Breast epithelium (tissue), 4 donors: ENCODE measurements at regions not wholly inside any gene's neighbourhood (a gene's known extent, or its start where the extent isn't known, plus 50 kb on each side); places are given as distances from the start of the nearest gene placed in this dataset.

Source experiments
- DNase-seq, 2 donors: peaks; one replicate each; pipeline ENCODE4 v3.0.0-alpha.2; 2019; ENCODE audit warnings: low spot score in 2 of 2
- H3K27ac ChIP-seq, 2 donors: fragments of 200-600 bp; sonication (generic) in 1 of 2; one replicate each; pipeline ENCODE4 v1.5.1; 2016 to 2019; ENCODE audit warnings: mild to moderate bottlenecking in 1 of 2
- H3K27me3 ChIP-seq, 2 donors: fragments of 200-600 bp; sonication (generic) in 1 of 2; one replicate each; pipeline versions ENCODE4 v1.5.1 to v1.6.0; 2017 to 2019; ENCODE audit warnings: control low read depth in 1 of 2, mild to moderate bottlenecking in 1 of 2
- H3K36me3 ChIP-seq: fragments of 200-600 bp; one replicate; pipeline ENCODE4 v1.5.1; 2019
- H3K4me1 ChIP-seq, 2 donors: fragments of 200-600 bp; sonication (generic); one replicate each; pipeline ENCODE4 v1.5.1; 2016 to 2019; ENCODE audit warnings: control low read depth in 1 of 2
- H3K4me3 ChIP-seq, 3 donors: fragments of 200-600 bp; sonication (generic); 1 replicate in 2 of 3; 2 replicates in 1 of 3; pipeline ENCODE4 v1.5.1; 2016 to 2019; ENCODE audit warnings: mild to moderate bottlenecking in 3 of 3, moderate library complexity in 2 of 3
- H3K9me3 ChIP-seq, 2 donors: fragments of 200-600 bp; sonication (generic) in 1 of 2; one replicate each; pipeline ENCODE4 v1.5.1; 2016 to 2019; ENCODE audit warnings: control low read depth in 1 of 2
- CTCF ChIP-seq, 3 donors: fragments of 450-650 bp; IDR thresholded peaks; one replicate each; pipeline ENCODE4 v1.5.1; 2016 to 2017; ENCODE audit warnings: antibody characterized with exemption in 3 of 3, mild to moderate bottlenecking in 3 of 3, moderate library complexity in 3 of 3
- POLR2A ChIP-seq: fragments of 450-650 bp; IDR thresholded peaks from one replicate; pipeline ENCODE4 v1.6.1; 2016; ENCODE audit warnings: antibody characterized with exemption, mild to moderate bottlenecking, moderate library complexity
- POLR2AphosphoS5 ChIP-seq, 3 donors: sonication (generic); formaldehyde crosslinking; IDR thresholded peaks; one replicate each; pipeline ENCODE4 v1.6.1; 2017; ENCODE audit warnings: antibody characterized with exemption in 3 of 3
- intact Hi-C: fragments of 100-400 bp; cut with DNase I; formaldehyde crosslinking; loops from one replicate; pipeline ENCODE4 v1.15.1; 2023; ENCODE audit warnings: low total_unique reads

GRCh38 chr9:23586906-23587305, 239.1 kb downstream of the ELAVL2 start:
- H3K4me3 ChIP-seq, result no peak overlapping the region
- no peaks in the 10 kb centered on the region for H3K27me3 ChIP-seq
- TF ChIP-seq POLR2AphosphoS5 (IDR thresholded peaks at IDR 0.05) (no peak), CTCF (IDR thresholded peaks at IDR 0.05) (no peak), POLR2A (no peak)
- no peak for DNase-seq
- H3K9me3 ChIP-seq, result no peaks in the 10 kb centered on the region
- H3K27ac ChIP-seq, result no peak overlapping the region
- intact Hi-C loops, result no loop called here
- H3K36me3 ChIP-seq, result no peaks in the 10 kb centered on the region
- H3K4me1 ChIP-seq, result no peaks in the 10 kb centered on the region

- intact Hi-C loops, result no loop called here
- TF ChIP-seq CTCF (IDR thresholded peaks at IDR 0.05) (no peak), POLR2AphosphoS5 (IDR thresholded peaks at IDR 0.05) (no peak), POLR2A (no peak)
- Histone ChIP-seq H3K36me3 (no peaks in the 10 kb centered on the region), H3K4me1 (no peaks in the 10 kb centered on the region), H3K27me3 (no peaks in the 10 kb centered on the region), H3K27ac (peak overlapping the region in 1 of 2 donors; percentile 12), H3K4me3 (no peak overlapping the region), H3K9me3 (no peaks in the 10 kb centered on the region)
- DNase-seq, result peak; percentile 28 to 66
Measured at GRCh38 chr9:23587433-23587832, 238.6 kb downstream of the ELAVL2 start.

- Histone ChIP-seq H3K9me3 (no peaks in the 10 kb centered on the region), H3K27me3 (no peaks in the 10 kb centered on the region), H3K27ac (peak overlapping the region; percentile 12 to 32), H3K4me1 (no peaks in the 10 kb centered on the region), H3K36me3 (no peaks in the 10 kb centered on the region), H3K4me3 (no peak overlapping the region)
- intact Hi-C loops, result no loop called here
- TF ChIP-seq CTCF (IDR thresholded peaks at IDR 0.05) (no peak), POLR2A (no peak), POLR2AphosphoS5 (IDR thresholded peaks at IDR 0.05) (no peak)
- no peak for DNase-seq
Measured at GRCh38 chr9:23587903-23588302, 238.1 kb downstream of the ELAVL2 start.

GRCh38 chr9:23590276-23591000, 235.6 kb downstream of the ELAVL2 start:
- peak overlapping the region in 2 of 3 donors; percentile 36 to 47 for H3K4me3 ChIP-seq

More at GRCh38 chr9:23590276-23591000, 235.6 kb downstream of the ELAVL2 start:
- Histone ChIP-seq H3K36me3 (no peaks in the 10 kb centered on the region), H3K4me1 (no peaks in the 10 kb centered on the region), H3K27ac (no peak overlapping the region), H3K9me3 (no peaks in the 10 kb centered on the region), H3K27me3 (no peaks in the 10 kb centered on the region)
- TF ChIP-seq POLR2A (no peak), POLR2AphosphoS5 (IDR thresholded peaks at IDR 0.05) (no peak), CTCF (IDR thresholded peaks at IDR 0.05) (no peak)
- intact Hi-C loops, result no loop called here
- no peak for DNase-seq
